ENCODE measurements at regions not wholly inside any gene's neighbourhood (a gene's known extent, or its start where the extent isn't known, plus 50 kb on each side); places are given as distances from the start of the nearest gene placed in this dataset.

DNA sequence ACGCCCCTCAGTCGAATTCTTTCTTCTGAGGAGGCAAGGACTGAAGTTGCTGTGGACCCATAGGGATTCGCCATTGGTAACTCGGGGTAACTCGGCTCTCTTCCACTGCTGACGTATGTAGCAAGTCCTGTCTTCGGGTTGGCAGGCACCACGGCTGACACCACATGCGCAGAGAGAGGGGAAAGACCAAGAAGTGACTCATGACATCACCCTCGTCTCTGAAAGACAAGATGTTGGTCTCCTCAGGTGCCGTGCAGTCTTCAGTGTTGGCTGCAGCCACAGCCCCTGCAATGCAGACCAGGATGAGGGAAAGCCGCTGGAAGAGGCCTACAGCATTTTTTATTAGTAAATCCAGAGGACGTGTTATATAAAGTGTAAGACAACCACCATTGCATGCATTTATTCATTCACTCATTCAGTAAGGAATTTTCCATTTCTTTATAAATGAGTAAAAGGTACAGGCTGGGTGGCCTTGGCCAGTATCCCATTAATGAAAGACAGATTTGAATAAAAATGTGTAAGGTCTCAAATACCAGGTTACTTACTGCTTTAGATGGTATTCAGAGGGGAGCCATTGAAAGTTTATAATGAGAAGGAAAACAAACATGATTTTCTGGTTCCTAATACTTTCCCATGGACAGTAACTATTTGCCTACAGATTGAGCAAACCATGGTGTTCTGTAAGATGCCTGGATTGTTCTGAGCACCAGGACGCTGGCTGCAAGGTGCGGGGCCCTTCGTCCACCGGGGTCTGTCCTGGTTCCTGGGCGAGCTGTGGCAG lies 50.7 kb upstream of the IRF2BP2 start:
- Mint-ChIP-seq H3K9me3 (no peaks in the 10 kb centered on the region; a peak in 1 of 5 replicates), H3K27me3 (ENCODE audit: low read depth) (peaks cover 4% of the 10 kb centered on the region), H3K36me3 (ENCODE audit: insufficient read depth in 1 of 3, low read depth in 3 of 3) (no peaks in the 10 kb centered on the region; a peak in 1 of 7 replicates), H3K4me3 (no peak overlapping the region), H3K4me1 (peaks cover 27 to 32% of the 10 kb centered on the region in 2 experiments), H3K27ac (no peak overlapping the region; a peak in 1 of 7 replicates)
- Histone ChIP-seq H4K5ac (ENCODE audit: insufficient read length, low read depth, low read length) (no peak overlapping the region), H2BK12ac (ENCODE audit: insufficient read length, low read depth, low read length) (no peak overlapping the region), H4K91ac (ENCODE audit: insufficient read length, low read depth, low read length) (no peak overlapping the region), H2AK5ac (ENCODE audit: insufficient read length, low read length) (no peak overlapping the region), H3K9ac (ENCODE audit: extremely low read depth, insufficient read length, low read length) (no peak overlapping the region), H3K27ac (ENCODE audit: insufficient read length, low read depth, low read length) (no peak overlapping the region), H3K27me3 (ENCODE audit: insufficient read depth, low read length) (no peaks in the 10 kb centered on the region), H3K56ac (ENCODE audit: insufficient read length, low read depth, low read length) (no peak overlapping the region), H3K4ac (ENCODE audit: low read depth, low read length) (no peak overlapping the region), H3K79me2 (ENCODE audit: insufficient read depth, low read length) (no peaks in the 10 kb centered on the region), H4K8ac (replicated peaks; ENCODE audit: insufficient read length, low read depth, low read length) (no peak overlapping the region), H3K9me3 (ENCODE audit: control insufficient read depth, low read depth, low read length) (no peaks in the 10 kb centered on the region), H3K4me2 (ENCODE audit: insufficient read depth, insufficient read length, low read length) (no peak overlapping the region), H2BK15ac (ENCODE audit: low read depth, low read length) (no peak overlapping the region), H3K4me1 (ENCODE audit: insufficient read depth, low read length) (peaks cover 8% of the 10 kb centered on the region), H4K20me1 (ENCODE audit: control insufficient read depth, insufficient read depth, insufficient read length) (no peaks in the 10 kb centered on the region), H2BK20ac (ENCODE audit: low read depth, low read length, poor library complexity, severe bottlenecking) (no peak overlapping the region), H2AFZ (ENCODE audit: low read length) (no peak overlapping the region), H2BK120ac (ENCODE audit: low read depth, low read length, poor library complexity, severe bottlenecking) (no peak overlapping the region), H3K23ac (ENCODE audit: insufficient read length, low read depth, low read length) (no peak overlapping the region), H3K23me2 (ENCODE audit: insufficient read length, low read depth, low read length, poor library complexity, severe bottlenecking) (no peaks in the 10 kb centered on the region), H2BK5ac (ENCODE audit: insufficient read length, low read length) (no peak overlapping the region), H3T11ph (ENCODE audit: low read length) (no peak overlapping the region), H3K14ac (ENCODE audit: insufficient read depth, low read length) (no peak overlapping the region), H3K18ac (ENCODE audit: insufficient read length, low read depth, low read length) (no peak overlapping the region), H3K79me1 (ENCODE audit: insufficient read depth, low read depth, low read length, poor library complexity, severe bottlenecking) (no peaks in the 10 kb centered on the region)
- WGBS (ENCODE audit: extremely low coverage, insufficient read length, low lambda C conversion rate): no CpG with 5 or more reads among the region's 18 CpGs
- TF ChIP-seq, protein P1, sequence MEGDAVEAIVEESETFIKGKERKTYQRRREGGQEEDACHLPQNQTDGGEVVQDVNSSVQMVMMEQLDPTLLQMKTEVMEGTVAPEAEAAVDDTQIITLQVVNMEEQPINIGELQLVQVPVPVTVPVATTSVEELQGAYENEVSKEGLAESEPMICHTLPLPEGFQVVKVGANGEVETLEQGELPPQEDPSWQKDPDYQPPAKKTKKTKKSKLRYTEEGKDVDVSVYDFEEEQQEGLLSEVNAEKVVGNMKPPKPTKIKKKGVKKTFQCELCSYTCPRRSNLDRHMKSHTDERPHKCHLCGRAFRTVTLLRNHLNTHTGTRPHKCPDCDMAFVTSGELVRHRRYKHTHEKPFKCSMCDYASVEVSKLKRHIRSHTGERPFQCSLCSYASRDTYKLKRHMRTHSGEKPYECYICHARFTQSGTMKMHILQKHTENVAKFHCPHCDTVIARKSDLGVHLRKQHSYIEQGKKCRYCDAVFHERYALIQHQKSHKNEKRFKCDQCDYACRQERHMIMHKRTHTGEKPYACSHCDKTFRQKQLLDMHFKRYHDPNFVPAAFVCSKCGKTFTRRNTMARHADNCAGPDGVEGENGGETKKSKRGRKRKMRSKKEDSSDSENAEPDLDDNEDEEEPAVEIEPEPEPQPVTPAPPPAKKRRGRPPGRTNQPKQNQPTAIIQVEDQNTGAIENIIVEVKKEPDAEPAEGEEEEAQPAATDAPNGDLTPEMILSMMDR (conservative IDR thresholded peaks at IDR 0.05): no peak
- DNase-seq: no peak

All from H9 (cell line).